Ectodermal cell (in vitro differentiated cells): ENCODE measurements at regions not wholly inside any gene's neighbourhood (a gene's known extent, or its start where the extent isn't known, plus 50 kb on each side); places are given as distances from the start of the nearest gene placed in this dataset.

Experiments used
- H3K27ac ChIP-seq: 2 replicates; pipeline ENCODE4 v1.7.0; 2013; ENCODE audit warnings: mild to moderate bottlenecking, low read depth, low read length; ENCODE audit not compliant: insufficient read depth, poor library complexity, severe bottlenecking
- H3K27me3 ChIP-seq: 2 replicates; pipeline ENCODE4 v1.7.0; 2013; ENCODE audit warnings: mild to moderate bottlenecking, low read length; ENCODE audit not compliant: insufficient read depth, control insufficient read depth, poor library complexity, severe bottlenecking
- H3K36me3 ChIP-seq: one replicate; pipeline ENCODE4 v1.7.0; 2013; ENCODE audit warnings: low read length; ENCODE audit not compliant: control insufficient read depth, insufficient read depth
- H3K4me1 ChIP-seq: one replicate; pipeline ENCODE4 v1.7.0; 2013; ENCODE audit warnings: low read length; ENCODE audit not compliant: control insufficient read depth, insufficient read depth
- H3K4me3 ChIP-seq: 2 replicates; pipeline ENCODE4 v1.7.0; 2013; ENCODE audit warnings: low read depth, low read length, control low read depth; ENCODE audit not compliant: insufficient read depth
- H3K9me3 ChIP-seq: 2 replicates; pipeline ENCODE4 v1.7.0; 2013; ENCODE audit warnings: mild to moderate bottlenecking, low read length, moderate library complexity; ENCODE audit not compliant: control insufficient read depth
- WGBS, 2 experiments: methylation state at CpG; one replicate each; pipeline ENCODE4 v1.1.7; 2013; ENCODE audit warnings: missing lambda C conversion rate in 2 of 2; 5-methylcytosine and 5-hydroxymethylcytosine counted together

GRCh38 chr5:118728191-118728590 lies 260.2 kb downstream of the DTWD2 start:
- no peaks in the 10 kb centered on the region for H3K4me1 ChIP-seq
- 85 to 90% methylated on average over 2 of the region's 2 CpGs for WGBS, 2 experiments

GRCh38 chr5:118726891-118727290 lies 261.5 kb downstream of the DTWD2 start:
- no peaks in the 10 kb centered on the region for H3K4me1 ChIP-seq
- WGBS, 2 experiments: 92 to 97% methylated on average over 3 of the region's 3 CpGs
- no peaks in the 10 kb centered on the region for H3K36me3 ChIP-seq
- H3K9me3 ChIP-seq: no peaks in the 10 kb centered on the region
- H3K27ac ChIP-seq: no peak overlapping the region
- no peak overlapping the region for H3K4me3 ChIP-seq
- H3K27me3 ChIP-seq: no peaks in the 10 kb centered on the region

More at GRCh38 chr5:118728191-118728590, 260.2 kb downstream of the DTWD2 start:
- H3K27me3 ChIP-seq: no peaks in the 10 kb centered on the region
- H3K27ac ChIP-seq: no peak overlapping the region
- H3K4me3 ChIP-seq: no peak overlapping the region
- H3K36me3 ChIP-seq: no peaks in the 10 kb centered on the region
- no peaks in the 10 kb centered on the region for H3K9me3 ChIP-seq

GRCh38 chr5:118723021-118723338 lies 265.4 kb downstream of the DTWD2 start:
- H3K4me3 ChIP-seq: no peak overlapping the region
- no peaks in the 10 kb centered on the region for H3K9me3 ChIP-seq
- H3K27ac ChIP-seq: no peak overlapping the region
- no peaks in the 10 kb centered on the region for H3K36me3 ChIP-seq
- no peaks in the 10 kb centered on the region for H3K4me1 ChIP-seq
- no peaks in the 10 kb centered on the region for H3K27me3 ChIP-seq

GRCh38 chr5:118722122-118723020 lies 266.0 kb downstream of the DTWD2 start:
- no peak overlapping the region for H3K4me3 ChIP-seq
- H3K27me3 ChIP-seq: no peaks in the 10 kb centered on the region
- no peak overlapping the region for H3K27ac ChIP-seq
- H3K4me1 ChIP-seq: no peaks in the 10 kb centered on the region
- 82 to 87% methylated on average over 7 of the region's 7 CpGs for WGBS, 2 experiments
- no peaks in the 10 kb centered on the region for H3K36me3 ChIP-seq
- no peaks in the 10 kb centered on the region for H3K9me3 ChIP-seq

GRCh38 chr5:118711727-118712126 lies 276.6 kb downstream of the DTWD2 start:
- Histone ChIP-seq H3K27me3 (no peaks in the 10 kb centered on the region), H3K4me3 (no peak overlapping the region), H3K9me3 (no peaks in the 10 kb centered on the region), H3K27ac (no peak overlapping the region), H3K4me1 (no peaks in the 10 kb centered on the region), H3K36me3 (no peaks in the 10 kb centered on the region)
- whole genome bisulfite sequencing, 2 experiments: 90 to 92% methylated on average over 1 of the region's 1 CpG

GRCh38 chr5:118705959-118706667 lies 282.2 kb downstream of the DTWD2 start:
- H3K27ac ChIP-seq: no peak overlapping the region
- 58 to 83% methylated on average over 4 of the region's 4 CpGs for WGBS, 2 experiments
- H3K4me1 ChIP-seq: no peaks in the 10 kb centered on the region
- no peaks in the 10 kb centered on the region for H3K27me3 ChIP-seq
- H3K36me3 ChIP-seq: no peaks in the 10 kb centered on the region
- peaks cover 2% of the 10 kb centered on the region for H3K9me3 ChIP-seq
- H3K4me3 ChIP-seq: no peak overlapping the region

GRCh38 chr5:118703241-118703640 lies 285.1 kb downstream of the DTWD2 start:
- Histone ChIP-seq H3K9me3 (peaks cover 2% of the 10 kb centered on the region), H3K4me1 (no peaks in the 10 kb centered on the region), H3K27ac (no peak overlapping the region), H3K36me3 (no peaks in the 10 kb centered on the region), H3K27me3 (no peaks in the 10 kb centered on the region), H3K4me3 (no peak overlapping the region)
- WGBS, 2 experiments: 87 to 93% methylated on average over 2 of the region's 2 CpGs

- peaks cover 2% of the 10 kb centered on the region for H3K9me3 ChIP-seq
- no peak overlapping the region for H3K4me3 ChIP-seq
- H3K4me1 ChIP-seq: no peaks in the 10 kb centered on the region
- no peaks in the 10 kb centered on the region for H3K36me3 ChIP-seq
- no peaks in the 10 kb centered on the region for H3K27me3 ChIP-seq
- no peak overlapping the region for H3K27ac ChIP-seq
Observed at GRCh38 chr5:118701791-118702190, 286.6 kb downstream of the DTWD2 start.

- Histone ChIP-seq H3K4me1 (no peaks in the 10 kb centered on the region), H3K4me3 (no peak overlapping the region), H3K27ac (no peak overlapping the region), H3K9me3 (peaks cover 2% of the 10 kb centered on the region), H3K27me3 (no peaks in the 10 kb centered on the region), H3K36me3 (no peaks in the 10 kb centered on the region)
- 45 to 47% methylated on average over 2 of the region's 2 CpGs for WGBS, 2 experiments
Observed at GRCh38 chr5:118700510-118700909, 287.8 kb downstream of the DTWD2 start.

- Histone ChIP-seq H3K4me3 (no peak overlapping the region), H3K9me3 (peaks cover 2% of the 10 kb centered on the region), H3K4me1 (no peaks in the 10 kb centered on the region), H3K27ac (no peak overlapping the region), H3K36me3 (no peaks in the 10 kb centered on the region), H3K27me3 (no peaks in the 10 kb centered on the region)
- 35 to 36% methylated on average over 2 of the region's 2 CpGs for WGBS, 2 experiments
Observed at GRCh38 chr5:118698774-118699173, 289.6 kb downstream of the DTWD2 start.
